AG09309 (cell line): ENCODE measurements at regions not wholly inside any gene's neighbourhood (a gene's known extent, or its start where the extent isn't known, plus 50 kb on each side); places are given as distances from the start of the nearest gene placed in this dataset.

ENCODE experiments used
- DNase-seq: peaks from one replicate; pipeline ENCODE4 v3.0.0-alpha.2; 2010; ENCODE audit warnings: low read depth
- H3K4me3 ChIP-seq: 2 replicates; pipeline ENCODE4 v1.5.1; 2011; ENCODE audit warnings: mild to moderate bottlenecking, low read depth, low read length, moderate library complexity; ENCODE audit not compliant: control insufficient read depth
- TF ChIP-seq, protein P1 (sequence below): IDR thresholded peaks from 2 replicates; pipeline ENCODE4 v1.5.1; 2011; ENCODE audit warnings: mild to moderate bottlenecking, low read depth, low read length, inconsistent platforms; ENCODE audit not compliant: insufficient read depth, control insufficient read depth; ENCODE audit errors: missing control alignments

DNA sequence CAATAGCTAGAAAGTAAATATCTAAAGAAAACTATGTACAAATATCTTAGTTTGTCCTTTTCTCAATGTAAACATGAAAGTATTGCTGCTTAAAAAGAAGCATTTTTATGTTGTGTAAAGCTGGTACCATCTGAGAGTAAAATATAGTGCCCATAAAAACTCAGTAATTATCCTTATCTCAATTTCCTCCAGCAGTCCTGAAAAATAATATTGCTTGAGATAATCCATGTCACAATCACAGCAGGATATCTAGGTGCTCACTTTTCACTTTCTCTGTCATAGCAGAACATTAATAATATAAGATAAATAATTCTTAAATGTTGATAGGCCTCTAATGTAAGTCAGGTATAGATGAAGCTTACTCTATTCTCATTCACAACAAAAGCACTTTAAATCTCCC is 285.5 kb downstream of the ZBBX start:
- no peak for DNase-seq
- TF ChIP-seq, protein P1, sequence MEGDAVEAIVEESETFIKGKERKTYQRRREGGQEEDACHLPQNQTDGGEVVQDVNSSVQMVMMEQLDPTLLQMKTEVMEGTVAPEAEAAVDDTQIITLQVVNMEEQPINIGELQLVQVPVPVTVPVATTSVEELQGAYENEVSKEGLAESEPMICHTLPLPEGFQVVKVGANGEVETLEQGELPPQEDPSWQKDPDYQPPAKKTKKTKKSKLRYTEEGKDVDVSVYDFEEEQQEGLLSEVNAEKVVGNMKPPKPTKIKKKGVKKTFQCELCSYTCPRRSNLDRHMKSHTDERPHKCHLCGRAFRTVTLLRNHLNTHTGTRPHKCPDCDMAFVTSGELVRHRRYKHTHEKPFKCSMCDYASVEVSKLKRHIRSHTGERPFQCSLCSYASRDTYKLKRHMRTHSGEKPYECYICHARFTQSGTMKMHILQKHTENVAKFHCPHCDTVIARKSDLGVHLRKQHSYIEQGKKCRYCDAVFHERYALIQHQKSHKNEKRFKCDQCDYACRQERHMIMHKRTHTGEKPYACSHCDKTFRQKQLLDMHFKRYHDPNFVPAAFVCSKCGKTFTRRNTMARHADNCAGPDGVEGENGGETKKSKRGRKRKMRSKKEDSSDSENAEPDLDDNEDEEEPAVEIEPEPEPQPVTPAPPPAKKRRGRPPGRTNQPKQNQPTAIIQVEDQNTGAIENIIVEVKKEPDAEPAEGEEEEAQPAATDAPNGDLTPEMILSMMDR: no peak
- H3K4me3 ChIP-seq: no peak overlapping the region

DNA sequence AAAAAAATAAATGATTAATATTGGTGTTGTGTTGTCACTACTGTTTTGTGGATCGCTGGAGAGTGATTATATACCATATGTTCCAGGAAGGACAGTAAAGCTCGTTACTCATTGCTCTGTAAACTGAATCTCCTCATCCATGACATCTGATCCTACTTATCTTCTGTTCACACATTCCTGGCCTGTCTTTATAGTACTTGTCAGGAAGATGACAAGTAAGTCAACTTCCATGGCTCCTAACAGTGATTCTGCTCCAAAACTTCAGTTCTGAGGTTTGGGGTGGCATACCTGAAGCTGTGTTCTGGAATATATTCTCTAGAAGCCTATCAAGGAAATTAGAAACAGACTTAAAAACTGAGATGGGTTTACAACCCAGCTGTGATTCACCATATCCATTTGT is 288.9 kb downstream of the ZBBX start:
- DNase-seq: no peak
- H3K4me3 ChIP-seq: no peak overlapping the region
- TF ChIP-seq, protein P1: no peak

DNA sequence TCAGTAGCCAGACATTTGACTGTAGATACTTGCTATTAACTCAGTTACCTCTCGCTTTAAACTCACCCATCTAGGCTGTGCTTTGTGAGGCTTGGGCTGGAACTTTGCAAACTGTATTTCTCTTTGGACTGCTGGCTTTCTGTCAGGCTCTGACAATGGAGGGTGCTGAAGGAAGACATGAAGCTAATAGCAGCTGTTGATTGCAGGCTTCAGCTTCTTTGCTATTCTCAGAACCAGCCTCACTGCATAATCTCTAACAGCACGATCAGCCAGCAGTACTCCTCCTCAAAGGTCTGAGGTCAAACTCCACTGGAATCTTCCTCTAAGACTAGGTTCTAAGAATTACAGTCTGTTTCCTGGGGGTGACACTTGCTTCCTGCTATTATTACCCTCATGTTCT is 295.6 kb downstream of the ZBBX start:
- H3K4me3 ChIP-seq: no peak overlapping the region
- DNase-seq: no peak
- TF ChIP-seq, protein P1: no peak

DNA sequence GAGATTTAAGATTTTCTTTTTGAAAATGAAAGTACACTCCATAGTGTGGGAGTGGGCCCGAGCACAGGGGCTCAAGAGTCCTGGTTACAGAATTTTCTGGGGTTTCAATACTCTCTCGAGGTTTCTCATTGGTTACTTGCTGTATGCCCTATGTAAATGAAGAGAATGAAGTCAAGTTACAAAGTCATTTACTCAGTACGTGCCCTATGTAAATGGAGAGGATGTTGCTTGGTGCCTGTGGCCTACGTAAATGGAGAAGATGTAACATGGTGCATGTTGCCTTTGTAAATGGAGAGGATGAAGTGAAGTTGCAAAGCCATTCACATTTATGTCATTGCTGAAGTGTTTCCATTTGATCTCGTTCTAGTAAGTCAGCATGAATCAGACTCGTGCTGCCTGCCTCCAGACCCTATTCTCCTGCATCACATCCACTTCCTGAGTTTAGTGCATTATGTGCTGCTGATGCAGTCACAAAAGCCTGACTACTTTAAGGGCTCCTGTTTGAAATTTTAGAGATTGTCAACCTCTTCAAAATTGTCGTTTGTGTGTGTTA is 302.0 kb downstream of the ZBBX start:
- TF ChIP-seq, protein P1: no peak
- no peak for DNase-seq
- no peak overlapping the region for H3K4me3 ChIP-seq

DNA sequence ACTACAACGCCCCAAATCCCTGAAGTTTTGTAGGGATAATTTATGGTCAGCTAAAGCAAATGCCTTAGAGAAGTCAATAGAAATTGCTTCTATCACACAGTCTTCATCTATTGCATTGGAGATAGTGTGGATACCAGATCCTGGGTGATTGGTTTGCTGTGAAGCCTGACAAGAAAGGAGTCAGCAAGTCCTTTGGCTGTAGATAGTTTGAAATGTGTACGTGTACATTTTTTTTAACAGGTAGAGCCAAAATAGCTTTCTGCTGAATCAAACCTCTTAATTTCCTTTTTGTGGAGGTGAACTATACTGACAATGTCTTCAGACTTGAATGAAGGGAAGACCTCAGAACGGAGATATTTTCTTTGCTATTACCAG is 312.3 kb downstream of the ZBBX start:
- no peak overlapping the region for H3K4me3 ChIP-seq
- TF ChIP-seq, protein P1: no peak
- DNase-seq: no peak

DNA sequence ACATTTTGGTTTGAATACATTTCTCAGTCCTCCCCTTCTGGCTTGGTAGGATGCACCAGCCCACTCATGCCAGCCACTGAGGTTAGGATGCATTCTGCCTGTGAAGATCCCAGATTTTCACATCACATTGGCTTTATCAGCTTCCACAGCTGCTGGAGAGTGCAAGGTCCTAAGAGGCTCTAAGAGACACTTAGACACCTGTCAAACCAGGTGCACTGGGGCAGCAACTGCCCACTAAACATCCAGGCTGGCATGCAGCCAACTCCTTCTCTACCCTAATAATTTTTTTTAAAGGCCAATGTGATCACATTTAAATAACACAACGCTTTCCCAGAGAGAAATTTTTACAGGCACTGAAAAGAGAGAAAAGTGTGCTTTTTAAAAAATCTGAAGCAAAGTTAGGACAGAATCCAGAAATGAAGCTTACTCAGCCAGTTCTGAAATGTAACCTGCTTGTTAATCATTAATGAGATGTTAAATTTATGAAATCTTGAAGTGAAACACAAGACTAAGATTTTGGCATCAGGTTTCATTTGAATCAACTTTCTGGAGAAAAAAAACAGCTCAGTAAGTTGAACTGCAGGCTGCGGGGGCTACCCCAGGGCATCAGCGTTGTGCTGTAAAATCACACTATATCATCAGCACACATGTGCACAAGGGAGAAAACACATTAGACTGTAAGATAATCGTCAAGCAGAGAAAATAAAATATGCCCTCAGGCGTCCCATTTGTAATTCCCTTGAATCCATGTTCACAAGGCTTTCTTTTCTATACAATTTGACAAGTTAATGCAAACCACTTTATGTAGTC is 312.9 kb downstream of the ZBBX start:
- no peak overlapping the region for H3K4me3 ChIP-seq
- no peak for DNase-seq
- TF ChIP-seq, protein P1: no peak

DNA sequence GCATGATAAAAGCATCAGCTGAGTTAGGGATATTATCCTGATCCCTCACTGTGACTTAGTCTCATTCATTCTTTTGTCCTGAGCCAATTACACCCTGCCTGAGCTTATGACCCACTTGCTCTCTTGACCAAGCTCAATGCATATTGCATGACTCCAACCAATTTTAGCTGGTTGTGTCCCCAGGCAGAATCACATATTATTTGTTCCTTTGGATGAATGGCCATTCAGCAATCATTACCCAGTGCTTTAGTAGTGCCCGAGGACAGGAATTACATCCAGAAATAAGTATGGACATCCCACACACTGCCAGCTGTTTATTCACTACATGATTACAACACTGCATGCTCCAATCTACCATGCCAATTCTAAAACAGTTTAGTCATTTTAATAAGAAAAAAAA is 322.5 kb downstream of the ZBBX start:
- TF ChIP-seq, protein P1: no peak
- H3K4me3 ChIP-seq: no peak overlapping the region
- DNase-seq: no peak
